NCI-H2107 treated with DMSO at 0.1 percent for 48 hours (cell line): ENCODE measurements at regions not wholly inside any gene's neighbourhood (a gene's known extent, or its start where the extent isn't known, plus 50 kb on each side); places are given as distances from the start of the nearest gene placed in this dataset.

ENCODE experiments used
- DNase-seq: peaks from one replicate; lab custom pipeline; 2025; ENCODE audit not compliant: unreplicated experiment; lab: John Stamatoyannopoulos, UW

- DNase-seq: no peak
Observed at GRCh38 chr12:124371970-124372555, 77.2 kb downstream of the RFLNA start.

GRCh38 chr12:124371366-124371765 lies 76.5 kb downstream of the RFLNA start:
- no peak for DNase-seq

GRCh38 chr12:124370851-124371250 lies 76.0 kb downstream of the RFLNA start:
- no peak for DNase-seq

- no peak for DNase-seq
Observed at GRCh38 chr12:124370384-124370783, 75.5 kb downstream of the RFLNA start.

- DNase-seq: no peak
Observed at GRCh38 chr12:124369827-124370378, 75.0 kb downstream of the RFLNA start.

GRCh38 chr12:124369055-124369826 lies 74.3 kb downstream of the RFLNA start:
- DNase-seq: no peak

GRCh38 chr12:124368421-124369032 lies 73.6 kb downstream of the RFLNA start:
- no peak for DNase-seq

- no peak for DNase-seq
Observed at GRCh38 chr12:124365726-124366430, 71.0 kb downstream of the RFLNA start.
